GM12872 (cell line): ENCODE measurements at regions not wholly inside any gene's neighbourhood (a gene's known extent, or its start where the extent isn't known, plus 50 kb on each side); places are given as distances from the start of the nearest gene placed in this dataset.

Experiments used
- CTCF ChIP-seq: IDR thresholded peaks from 3 replicates; pipeline ENCODE4 v1.5.1; 2011; ENCODE audit warnings: low read depth, mild to moderate bottlenecking, low read length, moderate library complexity; ENCODE audit not compliant: insufficient read depth

GRCh38 chr2:239522740-239523119, 121.9 kb upstream of the HDAC4 start:
- no peak for TF ChIP-seq CTCF

DNA sequence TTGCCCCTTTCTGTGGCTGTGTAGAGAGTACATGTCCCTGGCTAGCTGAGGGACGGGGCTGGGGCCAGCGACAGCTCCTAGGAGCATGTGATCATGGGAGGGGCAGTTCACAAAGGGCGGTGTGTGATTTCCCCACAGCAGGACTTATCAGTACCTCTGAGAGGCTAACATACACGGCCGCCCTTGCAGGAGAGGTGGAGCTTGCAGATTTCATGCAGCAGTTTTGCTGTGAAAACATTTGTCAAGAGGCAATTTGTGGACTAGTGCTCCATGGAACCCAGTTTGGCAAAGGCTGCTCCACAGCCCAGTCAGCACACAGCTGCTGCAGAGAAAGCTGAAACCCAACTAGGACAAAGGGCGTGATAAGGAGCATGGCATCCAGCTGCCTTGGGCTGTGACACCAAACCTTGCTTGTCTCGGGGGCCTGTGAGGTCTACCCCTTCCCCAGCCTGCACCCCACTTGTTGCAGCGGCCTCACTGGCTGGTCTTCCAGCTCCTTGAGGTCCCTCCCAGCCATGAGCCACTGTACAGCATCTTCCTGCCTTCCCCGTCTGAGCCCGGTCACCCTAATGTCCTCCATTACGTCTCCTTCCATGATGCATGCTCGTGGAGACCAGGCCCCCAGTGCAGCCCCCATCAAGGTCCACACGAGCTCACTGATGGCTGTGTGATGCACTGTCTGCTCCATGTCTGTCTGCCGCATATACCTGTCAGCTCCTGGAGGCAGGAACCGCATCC, 121.4 kb upstream of the HDAC4 start:
- no peak for TF ChIP-seq CTCF

GRCh38 chr2:239521518-239521815, 120.6 kb upstream of the HDAC4 start:
- TF ChIP-seq CTCF: no peak

- no peak for TF ChIP-seq CTCF
These were observed 120.1 kb upstream of the HDAC4 start for GRCh38 chr2:239520811-239521517.

DNA sequence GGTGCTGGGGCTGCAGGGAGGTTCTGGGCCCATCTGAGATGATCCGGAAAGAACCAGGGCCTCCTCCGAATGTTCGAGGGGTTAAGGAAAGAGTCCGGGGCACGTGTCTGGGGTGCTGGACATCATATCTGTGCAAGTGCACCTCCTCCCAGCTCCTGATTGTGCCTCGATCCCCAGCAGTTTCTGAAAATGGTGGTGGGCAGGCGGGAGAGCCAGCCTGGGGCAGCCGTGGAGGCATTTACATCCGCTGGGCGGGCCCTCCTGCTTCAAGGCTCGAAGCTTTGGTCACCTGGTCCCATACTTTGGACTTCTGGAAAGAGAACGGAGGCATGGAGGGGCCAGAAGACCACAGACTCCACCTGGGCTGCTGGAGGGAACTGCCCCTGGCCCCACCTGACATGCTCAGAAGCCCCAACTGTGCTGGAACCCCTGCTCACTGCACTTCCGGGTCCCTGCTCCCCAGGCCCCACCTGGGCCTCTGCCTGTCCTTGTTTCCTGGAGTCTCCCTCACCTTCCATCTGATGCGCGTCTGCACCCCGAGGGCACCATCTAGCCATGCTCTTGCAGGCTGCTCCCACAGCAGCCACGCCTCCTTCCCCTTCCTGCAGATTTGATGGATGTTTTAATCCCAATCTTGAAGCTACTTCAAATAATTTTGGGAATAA, 119.2 kb upstream of the HDAC4 start:
- no peak for TF ChIP-seq CTCF

- no peak for TF ChIP-seq CTCF
These were observed 118.5 kb upstream of the HDAC4 start for GRCh38 chr2:239519089-239519920.
